GM19455 (cell line): ENCODE measurements at regions not wholly inside any gene's neighbourhood (a gene's known extent, or its start where the extent isn't known, plus 50 kb on each side); places are given as distances from the start of the nearest gene placed in this dataset.

ENCODE experiments used
- ATAC-seq: cut with Tn5 transposase; IDR thresholded peaks from one replicate; pipeline ENCODE4 v1.9.1; 2021; ENCODE audit not compliant: unreplicated experiment

DNA sequence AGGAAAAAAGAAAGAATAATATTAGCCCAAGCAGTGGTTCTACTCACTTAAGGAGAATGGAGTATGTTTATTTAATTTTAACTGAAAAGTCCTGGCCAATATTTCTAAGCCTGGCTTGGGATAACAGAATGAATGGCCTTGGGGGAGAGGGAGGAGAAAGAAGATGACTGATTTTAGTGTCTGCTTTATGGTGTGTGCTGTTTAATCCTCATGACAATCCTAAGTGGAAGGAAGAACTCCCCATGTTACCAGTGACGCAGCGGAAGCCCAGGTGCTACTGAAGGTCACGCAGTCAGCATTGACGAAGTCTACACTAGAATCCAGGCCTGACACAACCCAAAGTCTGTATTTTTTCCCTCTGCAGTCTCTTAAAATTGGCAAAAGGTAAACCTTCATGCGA, 50.5 kb downstream of the PALM2AKAP2 start:
- no peak for ATAC-seq

- ATAC-seq = no peak
Observed at GRCh38 chr9:109831998-109832658, 52.1 kb downstream of the PALM2AKAP2 start.

- ATAC-seq = no peak
Observed at GRCh38 chr9:109834855-109835254, 54.9 kb downstream of the PALM2AKAP2 start.

DNA sequence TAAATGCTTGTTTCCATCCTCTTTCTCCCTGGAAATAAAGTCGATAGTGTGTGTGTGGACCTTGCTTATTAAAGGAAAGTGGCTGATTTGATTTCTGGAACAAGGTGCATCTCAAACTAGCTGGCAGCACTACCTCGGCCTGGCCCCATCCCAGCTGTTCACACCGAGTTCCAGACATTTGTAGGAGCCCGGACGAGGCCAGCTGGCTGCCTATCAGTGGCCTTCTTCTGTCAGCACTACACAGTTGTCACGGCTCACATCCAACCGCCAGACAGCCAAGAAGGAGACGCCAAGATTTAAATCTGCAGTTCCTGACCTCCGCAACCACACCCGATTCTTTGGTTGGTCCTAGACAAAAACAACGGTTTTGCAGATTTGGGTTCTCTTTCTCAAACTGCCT, 63.6 kb downstream of the PALM2AKAP2 start:
- ATAC-seq = no peak

DNA sequence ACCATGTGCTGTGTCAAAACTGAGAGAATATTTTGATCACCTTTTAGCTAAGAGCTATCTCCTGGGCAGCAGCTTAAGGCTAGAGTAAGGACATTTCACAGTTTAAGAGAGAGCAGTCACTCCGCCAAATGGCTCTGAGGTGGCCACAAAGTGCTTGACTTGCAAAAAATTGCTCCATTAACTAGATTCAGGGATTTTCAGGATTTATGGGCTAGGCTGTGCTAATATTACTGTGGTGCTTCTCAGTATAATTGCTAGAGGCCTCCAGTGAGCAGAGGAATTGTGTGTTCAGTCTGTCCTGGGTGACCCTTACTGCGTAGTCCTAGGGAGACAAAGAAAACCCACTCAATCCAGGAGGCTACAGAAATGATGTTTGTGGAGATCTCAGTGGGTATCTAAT, 65.2 kb downstream of the PALM2AKAP2 start:
- ATAC-seq = no peak

- ATAC-seq = no peak
Observed at GRCh38 chr9:109846776-109847175, 66.8 kb downstream of the PALM2AKAP2 start.

- no peak for ATAC-seq
Observed at GRCh38 chr9:109852556-109852955, 72.6 kb downstream of the PALM2AKAP2 start.

GRCh38 chr9:109855540-109855939, 75.5 kb downstream of the PALM2AKAP2 start:
- ATAC-seq = no peak

- no peak for ATAC-seq
Observed at GRCh38 chr9:109856785-109857184, 76.8 kb downstream of the PALM2AKAP2 start.

DNA sequence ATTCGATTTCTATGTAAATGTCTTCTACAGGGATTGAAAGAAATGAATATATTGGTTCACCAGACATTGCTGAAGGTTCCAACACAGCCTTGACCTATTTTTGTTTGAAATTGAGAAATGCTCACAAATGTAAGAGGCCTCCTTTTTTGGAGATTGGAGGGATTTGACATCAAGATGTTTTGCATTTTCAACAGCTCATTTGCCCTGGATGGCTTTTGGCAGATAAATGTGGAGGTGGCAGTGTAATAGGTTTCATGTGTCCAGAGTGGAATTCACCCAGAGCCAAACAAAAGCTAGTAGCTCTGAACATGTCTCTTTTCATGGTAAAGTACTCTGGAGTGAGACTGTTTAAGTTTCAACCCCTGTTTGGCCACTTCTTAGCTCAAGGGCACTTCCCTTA, 77.3 kb downstream of the PALM2AKAP2 start:
- ATAC-seq = no peak

- no peak for ATAC-seq
Observed at GRCh38 chr9:109859447-109859846, 79.4 kb downstream of the PALM2AKAP2 start.

DNA sequence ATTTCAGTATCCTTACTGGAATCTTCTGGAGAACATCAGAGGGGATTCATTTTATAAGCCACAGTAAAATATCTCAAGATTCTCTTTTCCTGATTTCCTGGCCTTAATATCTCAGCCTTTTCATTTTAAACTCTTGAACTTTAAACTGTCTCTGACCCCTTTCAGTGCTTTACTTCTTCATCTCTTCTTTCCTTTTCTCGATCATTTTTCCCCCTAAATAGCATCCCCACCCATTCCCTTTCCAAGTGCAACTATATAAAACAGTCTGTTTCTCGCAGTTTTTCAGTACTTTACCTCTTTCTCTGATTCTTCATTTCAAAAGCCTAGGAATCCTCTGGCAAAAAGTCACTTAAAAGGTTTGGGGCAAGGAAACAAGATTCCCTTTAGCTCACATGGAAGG, 80.5 kb downstream of the PALM2AKAP2 start:
- no peak for ATAC-seq

GRCh38 chr9:109861499-109861898, 81.5 kb downstream of the PALM2AKAP2 start:
- no peak for ATAC-seq

DNA sequence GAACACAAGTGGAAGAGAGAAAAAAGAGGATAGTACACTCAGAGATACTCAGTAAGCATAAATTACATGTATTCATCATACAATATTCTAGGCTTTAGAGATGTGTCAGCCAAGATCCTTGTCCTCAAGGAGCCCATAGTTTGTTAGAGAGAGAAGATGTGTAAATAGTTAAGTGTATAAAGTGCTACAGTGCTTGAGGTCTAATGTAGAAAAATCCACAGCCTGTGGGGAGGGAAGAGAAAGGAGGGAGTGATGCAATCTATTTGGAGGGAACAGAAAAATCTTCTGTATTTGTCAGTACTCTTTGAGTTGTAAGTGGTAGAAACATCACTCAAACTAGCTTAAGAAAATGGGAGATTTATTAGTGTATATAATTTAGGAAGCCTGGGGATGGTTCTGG, 81.9 kb downstream of the PALM2AKAP2 start:
- ATAC-seq = no peak

DNA sequence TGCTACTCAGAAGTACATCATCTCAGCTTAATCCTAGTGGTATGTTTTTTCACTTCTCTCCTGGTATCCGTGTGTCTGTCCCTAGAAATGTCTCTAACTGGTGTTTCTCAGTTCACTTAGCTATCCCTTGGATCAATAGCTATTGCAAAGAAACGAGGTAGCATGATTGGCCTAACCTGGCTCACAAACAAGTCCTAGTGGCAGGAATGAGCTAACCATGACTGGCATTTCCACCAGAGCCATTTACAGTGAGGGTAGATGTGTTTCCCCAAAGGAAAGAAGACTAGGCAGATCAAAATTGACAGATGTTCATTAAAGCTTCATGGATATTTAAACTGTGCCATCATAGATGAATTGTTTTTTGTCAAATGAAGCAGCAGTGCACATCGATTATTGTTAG, 82.5 kb downstream of the PALM2AKAP2 start:
- ATAC-seq = no peak

DNA sequence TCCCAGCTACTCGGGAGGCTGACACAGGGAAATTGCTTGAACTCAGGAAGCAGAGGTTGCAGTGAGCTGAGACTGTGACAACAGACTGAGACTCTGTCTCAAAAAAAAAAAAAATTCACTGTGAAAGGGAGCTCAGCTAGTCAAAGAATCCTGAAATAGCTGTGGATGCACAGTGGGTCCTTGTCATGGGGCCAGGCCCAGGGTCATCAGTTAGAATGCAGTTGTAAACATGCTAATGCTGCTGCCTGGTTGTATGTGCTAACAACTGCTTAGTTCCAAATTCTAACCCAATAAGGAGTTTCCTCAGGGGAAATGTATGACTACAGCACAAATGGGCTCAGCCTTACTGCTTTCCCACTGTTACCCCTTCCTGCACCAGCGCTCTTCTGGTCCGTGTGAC, 84.0 kb downstream of the PALM2AKAP2 start:
- no peak for ATAC-seq

DNA sequence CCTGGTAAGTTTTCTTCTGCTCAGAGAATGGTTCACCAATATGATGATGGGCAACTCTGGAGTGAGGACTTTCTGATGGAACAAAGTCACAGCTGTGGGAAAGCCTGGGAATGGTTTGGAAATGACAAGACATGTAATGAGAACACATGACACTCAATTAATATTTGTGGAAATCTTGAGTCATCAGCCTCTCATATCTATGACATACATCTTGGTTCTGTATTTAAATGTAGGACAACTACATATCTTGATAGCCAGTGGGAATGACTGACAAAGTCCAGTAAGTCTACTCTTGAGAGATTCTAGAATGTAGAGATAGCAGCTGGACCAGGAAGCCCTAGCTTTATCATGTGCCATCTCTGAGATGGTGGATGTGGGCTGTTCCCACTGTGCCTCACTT, 85.5 kb downstream of the PALM2AKAP2 start:
- no peak for ATAC-seq

DNA sequence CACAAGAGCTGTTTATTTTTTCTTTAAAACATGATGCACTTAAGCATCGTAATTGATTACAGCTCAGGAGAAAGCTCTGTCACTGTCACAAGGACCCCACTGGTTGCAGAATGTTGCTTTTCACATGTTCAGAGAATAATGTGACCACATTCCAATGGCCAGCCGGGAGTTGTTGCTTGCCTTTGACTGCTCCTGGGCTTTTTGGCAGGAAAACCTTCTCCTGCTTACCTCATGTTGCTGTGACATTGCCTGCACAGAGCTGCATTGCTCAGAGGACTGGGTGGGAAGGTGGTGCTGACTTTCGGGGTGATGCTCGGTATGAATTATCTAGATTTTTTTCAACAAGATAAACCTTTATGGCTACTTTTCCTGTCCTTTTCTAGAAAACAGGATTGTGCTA, 88.2 kb downstream of the PALM2AKAP2 start:
- ATAC-seq = no peak

DNA sequence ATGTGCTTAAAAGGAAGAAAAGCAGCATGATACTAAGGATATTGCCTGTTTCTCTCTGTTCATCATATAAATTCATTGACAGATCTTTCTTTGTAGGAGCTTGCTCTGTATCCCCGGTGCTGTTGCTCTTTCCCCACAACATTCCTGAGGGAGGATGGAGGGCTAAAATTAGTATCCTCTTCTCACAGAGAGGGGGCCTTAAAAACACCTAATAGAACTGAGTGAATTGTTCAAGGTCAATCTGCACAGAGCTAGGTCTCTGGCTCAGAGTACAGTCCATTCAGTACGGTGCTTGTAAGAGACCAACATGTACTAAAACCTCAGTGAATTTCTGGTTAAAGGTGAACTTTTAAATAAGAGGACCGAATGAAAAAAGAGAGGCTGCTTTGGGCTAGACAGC, 88.7 kb downstream of the PALM2AKAP2 start:
- ATAC-seq = no peak

GRCh38 chr9:109870365-109870764, 90.4 kb downstream of the PALM2AKAP2 start:
- ATAC-seq = no peak

- ATAC-seq = no peak
Observed at GRCh38 chr9:109872901-109873300, 92.9 kb downstream of the PALM2AKAP2 start.

- no peak for ATAC-seq
Observed at GRCh38 chr9:109875495-109876129, 95.6 kb downstream of the PALM2AKAP2 start.
